Gastroesophageal sphincter (tissue), 3 donors: ENCODE measurements at regions not wholly inside any gene's neighbourhood (a gene's known extent, or its start where the extent isn't known, plus 50 kb on each side); places are given as distances from the start of the nearest gene placed in this dataset.

ENCODE experiments used
- CTCF ChIP-seq, 4 experiments: fragments of 200-600 bp in 2 of 4; fragments of 450-650 bp in 2 of 4; sonication (generic) in 1 of 4; IDR thresholded peaks; one replicate each; pipeline ENCODE4 v1.5.1; 2017 to 2019; ENCODE audit warnings: antibody characterized with exemption in 4 of 4, mild to moderate bottlenecking in 2 of 4, moderate library complexity in 2 of 4
- EP300 ChIP-seq: sonication (generic); formaldehyde crosslinking; IDR thresholded peaks from one replicate; pipeline ENCODE4 v1.6.1; 2017; ENCODE audit warnings: antibody characterized with exemption, mild to moderate bottlenecking
- POLR2A ChIP-seq, 2 donors: fragments of 450-650 bp; IDR thresholded peaks; one replicate each; pipeline ENCODE4 v1.6.1; 2017; ENCODE audit warnings: antibody characterized with exemption in 2 of 2, mild to moderate bottlenecking in 2 of 2, moderate library complexity in 1 of 2
- POLR2AphosphoS5 ChIP-seq: sonication (generic); formaldehyde crosslinking; IDR thresholded peaks from one replicate; pipeline ENCODE4 v1.6.1; 2017; ENCODE audit warnings: antibody characterized with exemption

- TF ChIP-seq POLR2A (IDR thresholded peaks at IDR 0.05): no peak
- TF ChIP-seq CTCF (IDR thresholded peaks at IDR 0.05): no peak
- no peak for TF ChIP-seq EP300
- no peak for TF ChIP-seq POLR2AphosphoS5
These were observed 75.0 kb upstream of the SULF2 start for GRCh38 chr20:47860049-47860830.
